ENCODE measurements at regions not wholly inside any gene's neighbourhood (a gene's known extent, or its start where the extent isn't known, plus 50 kb on each side); places are given as distances from the start of the nearest gene placed in this dataset.

DNA sequence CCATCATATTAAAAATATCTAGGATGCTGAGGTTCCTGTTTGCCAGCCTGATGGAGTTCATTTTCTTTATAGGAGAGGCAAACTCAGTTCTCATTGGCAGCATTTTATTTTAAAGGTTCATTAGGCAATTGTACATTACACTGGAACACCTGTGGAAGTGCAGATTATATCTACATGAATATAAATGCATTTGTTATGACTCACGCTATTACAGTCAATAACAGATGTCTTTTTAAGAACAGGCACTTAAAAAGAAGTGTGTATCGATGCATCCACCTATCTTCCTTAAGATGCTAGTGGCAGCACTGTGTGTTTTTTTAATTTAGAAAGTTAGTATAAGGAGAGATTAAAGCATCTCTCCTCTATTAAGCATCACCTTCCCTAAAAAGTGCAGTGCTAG is 276.5 kb downstream of the PRDM2 start:
- no peak overlapping the region for H3K27ac ChIP-seq (replicated peaks in 1 of 4)
- no peak overlapping the region for H3K4me3 ChIP-seq
- DNase-seq (ENCODE audit: extremely low spot score) = no peak
- H3K36me3 ChIP-seq = no peaks in the 10 kb centered on the region
- WGBS = 84% methylated on average over 2 of the region's 2 CpGs
- TF ChIP-seq, protein P1, sequence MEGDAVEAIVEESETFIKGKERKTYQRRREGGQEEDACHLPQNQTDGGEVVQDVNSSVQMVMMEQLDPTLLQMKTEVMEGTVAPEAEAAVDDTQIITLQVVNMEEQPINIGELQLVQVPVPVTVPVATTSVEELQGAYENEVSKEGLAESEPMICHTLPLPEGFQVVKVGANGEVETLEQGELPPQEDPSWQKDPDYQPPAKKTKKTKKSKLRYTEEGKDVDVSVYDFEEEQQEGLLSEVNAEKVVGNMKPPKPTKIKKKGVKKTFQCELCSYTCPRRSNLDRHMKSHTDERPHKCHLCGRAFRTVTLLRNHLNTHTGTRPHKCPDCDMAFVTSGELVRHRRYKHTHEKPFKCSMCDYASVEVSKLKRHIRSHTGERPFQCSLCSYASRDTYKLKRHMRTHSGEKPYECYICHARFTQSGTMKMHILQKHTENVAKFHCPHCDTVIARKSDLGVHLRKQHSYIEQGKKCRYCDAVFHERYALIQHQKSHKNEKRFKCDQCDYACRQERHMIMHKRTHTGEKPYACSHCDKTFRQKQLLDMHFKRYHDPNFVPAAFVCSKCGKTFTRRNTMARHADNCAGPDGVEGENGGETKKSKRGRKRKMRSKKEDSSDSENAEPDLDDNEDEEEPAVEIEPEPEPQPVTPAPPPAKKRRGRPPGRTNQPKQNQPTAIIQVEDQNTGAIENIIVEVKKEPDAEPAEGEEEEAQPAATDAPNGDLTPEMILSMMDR (IDR thresholded peaks at IDR 0.05) = no peak
- H3K9me3 ChIP-seq = peaks cover 0 to 5% (median 1%) of the 10 kb centered on the region in 4 donors
- intact Hi-C loops (cut with DNase I) = no loop called here
- H3K4me1 ChIP-seq = no peaks in the 10 kb centered on the region
- H3K27me3 ChIP-seq = no peaks in the 10 kb centered on the region

DNA sequence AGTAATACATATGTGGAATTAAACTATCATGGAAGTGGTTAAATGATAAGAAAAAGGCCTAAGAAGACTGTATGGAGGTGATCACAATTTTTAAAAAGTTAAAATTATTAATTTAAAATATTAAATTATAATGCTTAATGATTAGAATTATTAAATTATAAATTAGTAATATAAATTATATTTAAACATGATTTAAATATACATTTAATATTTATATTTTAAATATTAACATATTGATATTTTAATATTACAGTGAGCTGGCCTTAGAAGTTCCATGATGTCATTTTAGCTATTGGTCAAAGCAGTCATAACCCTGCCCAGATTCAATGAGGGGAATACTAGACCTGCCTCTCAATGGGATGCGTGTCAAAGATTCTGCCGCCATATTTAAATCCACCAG is 281.2 kb downstream of the PRDM2 start:
- no peak overlapping the region for H3K27ac ChIP-seq (replicated peaks in 1 of 4)
- H3K9me3 ChIP-seq = no peaks in the 10 kb centered on the region
- H3K4me1 ChIP-seq = no peaks in the 10 kb centered on the region
- no peaks in the 10 kb centered on the region for H3K27me3 ChIP-seq
- no peak for DNase-seq (ENCODE audit: extremely low spot score)
- TF ChIP-seq EP300 (IDR thresholded peaks at IDR 0.05) (no peak), POLR2AphosphoS5 (IDR thresholded peaks at IDR 0.05) (no peak), POLR2A (IDR thresholded peaks at IDR 0.05; ENCODE audit: low read depth) (no peak)
- TF ChIP-seq, protein P1 (IDR thresholded peaks at IDR 0.05) = no peak
- no peak overlapping the region for H3K4me3 ChIP-seq
- intact Hi-C loops (cut with DNase I) = no loop called here
- WGBS = 92% methylated on average over 2 of the region's 2 CpGs
- no peaks in the 10 kb centered on the region for H3K36me3 ChIP-seq

DNA sequence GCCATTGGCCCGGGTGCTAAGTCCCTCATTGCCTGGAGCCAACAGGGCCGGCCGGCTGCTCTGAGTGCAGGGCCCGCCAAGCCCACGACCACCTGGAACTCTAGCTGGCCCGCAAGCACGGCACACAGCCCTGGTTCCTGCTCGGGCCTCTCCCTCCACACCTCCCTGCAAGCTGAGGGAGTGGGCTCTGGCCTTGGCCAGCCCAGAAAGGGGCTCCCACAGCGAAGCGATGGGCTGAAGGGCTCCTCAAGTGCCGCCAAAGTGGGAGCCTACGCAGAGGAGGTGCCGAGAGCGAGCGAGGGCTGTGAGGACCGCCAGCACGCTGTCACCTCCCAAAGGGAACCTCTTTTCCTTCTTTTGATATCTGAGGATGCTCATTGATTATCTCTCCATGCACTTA is 283.4 kb downstream of the PRDM2 start:
- Histone ChIP-seq H3K9me3 (peaks cover 0 to 8% (median 0%) of the 10 kb centered on the region in 4 donors), H3K27me3 (no peaks in the 10 kb centered on the region), H3K4me3 (no peak overlapping the region), H3K36me3 (no peaks in the 10 kb centered on the region), H3K27ac (replicated peaks in 1 of 4) (no peak overlapping the region), H3K4me1 (no peaks in the 10 kb centered on the region)
- TF ChIP-seq, protein P1 (IDR thresholded peaks at IDR 0.05) = no peak
- TF ChIP-seq EP300 (IDR thresholded peaks at IDR 0.05) (no peak), POLR2A (IDR thresholded peaks at IDR 0.05; ENCODE audit: low read depth) (no peak), POLR2AphosphoS5 (IDR thresholded peaks at IDR 0.05) (no peak)
- DNase-seq (ENCODE audit: extremely low spot score) = no peak
- intact Hi-C loops (cut with DNase I) = no loop called here
- 94% methylated on average over 15 of the region's 17 CpGs for WGBS

DNA sequence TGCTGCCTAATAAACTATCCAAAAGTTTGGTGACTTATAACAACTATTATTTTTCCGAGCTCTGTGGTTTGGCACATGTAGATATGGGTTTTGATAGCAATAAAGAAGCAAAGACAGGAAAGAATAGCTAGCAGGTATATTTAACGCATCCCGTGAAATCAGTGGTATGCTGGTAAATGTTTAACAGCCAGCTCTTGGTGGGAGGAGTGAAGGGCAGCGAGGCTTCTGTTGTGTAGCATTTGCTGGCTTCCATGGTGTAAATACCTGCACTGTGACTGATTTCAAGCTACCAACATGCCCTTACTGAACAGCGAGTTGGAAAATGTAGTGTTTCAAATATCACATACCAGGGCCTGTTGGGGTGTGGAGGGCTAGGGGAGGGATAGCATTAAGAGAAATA is 291.0 kb downstream of the PRDM2 start:
- TF ChIP-seq POLR2A (IDR thresholded peaks at IDR 0.05; ENCODE audit: low read depth) = no peak
- no peak for TF ChIP-seq POLR2AphosphoS5 (IDR thresholded peaks at IDR 0.05)
- no peak for TF ChIP-seq EP300 (IDR thresholded peaks at IDR 0.05)
- TF ChIP-seq, protein P1 (IDR thresholded peaks at IDR 0.05) = no peak
- Histone ChIP-seq H3K27me3 (no peaks in the 10 kb centered on the region), H3K9me3 (peaks cover 0 to 8% (median 0%) of the 10 kb centered on the region in 4 donors), H3K4me3 (no peak overlapping the region), H3K4me1 (no peaks in the 10 kb centered on the region), H3K27ac (replicated peaks in 1 of 4) (no peak overlapping the region), H3K36me3 (no peaks in the 10 kb centered on the region)
- no peak for DNase-seq (ENCODE audit: extremely low spot score)
- intact Hi-C loops (cut with DNase I) = no loop called here
- 80% methylated on average over 5 of the region's 5 CpGs for WGBS

DNA sequence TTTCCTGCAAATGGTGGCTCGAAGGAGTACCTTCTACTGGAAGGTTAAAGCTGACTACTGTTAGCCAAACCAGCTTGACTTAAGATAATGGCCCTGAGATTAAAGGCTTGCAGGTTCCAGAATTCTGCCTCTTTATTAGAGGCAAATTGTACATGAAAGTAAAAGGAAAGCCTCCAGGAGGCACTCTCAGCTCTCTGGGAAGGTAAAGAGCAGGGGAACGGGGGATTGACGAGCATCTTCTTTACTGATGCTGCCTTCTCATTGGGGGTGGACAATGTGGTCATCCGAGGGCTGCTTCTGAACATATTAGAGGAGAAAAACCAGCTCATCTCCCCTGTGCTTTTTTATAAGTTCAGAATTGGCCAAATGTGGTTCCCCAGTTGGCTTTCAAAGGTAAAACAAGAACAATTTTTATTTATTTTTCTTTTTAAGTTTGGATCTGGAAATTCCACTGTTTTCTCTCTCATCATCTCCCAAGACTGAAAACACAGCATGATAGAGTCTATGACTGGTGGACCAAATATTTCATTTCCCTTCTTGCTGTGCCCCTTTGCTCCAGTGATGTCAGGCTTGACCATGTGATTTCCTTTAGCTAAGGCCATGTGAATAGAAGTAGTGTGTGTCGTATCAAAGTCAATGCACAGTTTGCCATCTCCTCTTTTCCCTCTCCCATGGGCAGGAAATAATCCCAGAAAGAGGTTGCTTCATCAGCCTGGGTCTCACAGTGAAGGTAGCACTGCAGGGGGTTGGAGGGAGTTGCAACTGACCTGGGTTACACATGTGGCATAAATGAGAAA is 292.7 kb downstream of the PRDM2 start:
- no peak for DNase-seq (ENCODE audit: extremely low spot score)
- WGBS = 74% methylated on average over 5 of the region's 5 CpGs
- H3K27ac ChIP-seq (replicated peaks in 1 of 4) = no peak overlapping the region
- H3K4me3 ChIP-seq = no peak overlapping the region
- peaks cover 0 to 7% (median 2%) of the 10 kb centered on the region in 4 donors for H3K9me3 ChIP-seq
- TF ChIP-seq POLR2AphosphoS5 (IDR thresholded peaks at IDR 0.05) (no peak), POLR2A (IDR thresholded peaks at IDR 0.05; ENCODE audit: low read depth) (no peak)
- intact Hi-C loops (cut with DNase I) = no loop called here
- no peaks in the 10 kb centered on the region for H3K36me3 ChIP-seq
- no peaks in the 10 kb centered on the region for H3K4me1 ChIP-seq
- no peaks in the 10 kb centered on the region for H3K27me3 ChIP-seq
